ENCODE measurements at regions not wholly inside any gene's neighbourhood (a gene's known extent, or its start where the extent isn't known, plus 50 kb on each side); places are given as distances from the start of the nearest gene placed in this dataset.

- Histone ChIP-seq H3K79me2 (ENCODE audit: control insufficient read depth, insufficient read depth, low read length) (no peaks in the 10 kb centered on the region), H3K36me3 (replicated peaks in 1 of 2; ENCODE audit: control extremely low read depth in 1 of 2, control insufficient read depth in 1 of 2, extremely low read depth in 1 of 2, insufficient read depth in 2 of 2, low read length in 1 of 2) (no peaks in the 10 kb centered on the region), H3K9me3 (ENCODE audit: control extremely low read depth in 1 of 3, control insufficient read depth in 2 of 3, insufficient read depth in 1 of 3, low read length in 2 of 3) (no peaks in the 10 kb centered on the region), H2AFZ (ENCODE audit: insufficient read depth, low read depth, low read length, poor library complexity, severe bottlenecking) (no peak overlapping the region), H3K4me3 (ENCODE audit: control extremely low read depth in 1 of 5, extremely low read depth in 1 of 5, insufficient read depth in 1 of 5, low read depth in 2 of 5, low read length in 4 of 5) (no peak overlapping the region), H3K27ac (ENCODE audit: low read length in 2 of 2) (no peak overlapping the region), H3K4me1 (ENCODE audit: control insufficient read depth in 2 of 2, insufficient read depth in 2 of 2, low read length in 2 of 2) (no peaks in the 10 kb centered on the region), H3K27me3 (replicated peaks in 1 of 4; ENCODE audit: control extremely low read depth in 1 of 4, control insufficient read depth in 3 of 4, insufficient read depth in 4 of 4, low read length in 3 of 4) (no peaks in the 10 kb centered on the region), H3K4me2 (replicated peaks; ENCODE audit: low read depth, low read length, poor library complexity, severe bottlenecking) (no peak overlapping the region), H4K20me1 (ENCODE audit: control insufficient read depth, insufficient read depth, low read length, poor library complexity, severe bottlenecking) (no peaks in the 10 kb centered on the region), H3K9ac (ENCODE audit: low read length) (no peak overlapping the region)
- no peak overlapping the region for H3K27ac Mint-ChIP-seq
- ChIA-PET POLR2A (no interaction called here), CTCF (no interaction called here)
- intact Hi-C loops (cut with micrococcal nuclease), result no loop called here
- peaks cover 15% of the 10 kb centered on the region for H3K27me3 Mint-ChIP-seq
- H3K9me3 Mint-ChIP-seq (ENCODE audit: insufficient read depth), result no peaks in the 10 kb centered on the region
- TF ChIP-seq EZH2 (IDR thresholded peaks at IDR 0.05; ENCODE audit: borderline replicate concordance, insufficient read depth, low read depth, low read length, poor library complexity, severe bottlenecking), result no peak
- no peak for TF ChIP-seq CTCF (IDR thresholded peaks at IDR 0.05)
- DNase-seq (no peak), ATAC-seq (ENCODE audit: low read depth) (no peak)
- no CpG with 5 or more reads among the region's 2 CpGs for WGBS (ENCODE audit: insufficient coverage)
- no peak overlapping the region for H3K4me3 Mint-ChIP-seq
- no peaks in the 10 kb centered on the region for H3K4me1 Mint-ChIP-seq
These were observed 303.3 kb upstream of the ACTBL2 start for GRCh38 chr5:57785946-57786345.

- no peaks in the 10 kb centered on the region for H3K9me3 Mint-ChIP-seq (ENCODE audit: insufficient read depth)
- Histone ChIP-seq H3K27me3 (replicated peaks in 1 of 4; ENCODE audit: control extremely low read depth in 1 of 4, control insufficient read depth in 3 of 4, insufficient read depth in 4 of 4, low read length in 3 of 4) (no peaks in the 10 kb centered on the region), H3K9me3 (ENCODE audit: control extremely low read depth in 1 of 3, control insufficient read depth in 2 of 3, insufficient read depth in 1 of 3, low read length in 2 of 3) (no peaks in the 10 kb centered on the region), H3K79me2 (ENCODE audit: control insufficient read depth, insufficient read depth, low read length) (no peaks in the 10 kb centered on the region), H3K4me2 (replicated peaks; ENCODE audit: low read depth, low read length, poor library complexity, severe bottlenecking) (no peak overlapping the region), H4K20me1 (ENCODE audit: control insufficient read depth, insufficient read depth, low read length, poor library complexity, severe bottlenecking) (no peaks in the 10 kb centered on the region), H3K4me1 (ENCODE audit: control insufficient read depth in 2 of 2, insufficient read depth in 2 of 2, low read length in 2 of 2) (no peaks in the 10 kb centered on the region), H3K4me3 (ENCODE audit: control extremely low read depth in 1 of 5, extremely low read depth in 1 of 5, insufficient read depth in 1 of 5, low read depth in 2 of 5, low read length in 4 of 5) (no peak overlapping the region), H2AFZ (ENCODE audit: insufficient read depth, low read depth, low read length, poor library complexity, severe bottlenecking) (no peak overlapping the region), H3K27ac (ENCODE audit: low read length in 2 of 2) (no peak overlapping the region), H3K9ac (ENCODE audit: low read length) (no peak overlapping the region), H3K36me3 (replicated peaks in 1 of 2; ENCODE audit: control extremely low read depth in 1 of 2, control insufficient read depth in 1 of 2, extremely low read depth in 1 of 2, insufficient read depth in 2 of 2, low read length in 1 of 2) (no peaks in the 10 kb centered on the region)
- no peaks in the 10 kb centered on the region for H3K4me1 Mint-ChIP-seq
- H3K27me3 Mint-ChIP-seq, result peaks cover 3% of the 10 kb centered on the region
- ChIA-PET CTCF (no interaction called here), POLR2A (no interaction called here)
- H3K4me3 Mint-ChIP-seq, result no peak overlapping the region
- WGBS (ENCODE audit: insufficient coverage), result 87% methylated on average over 3 of the region's 3 CpGs
- ATAC-seq (ENCODE audit: low read depth), result no peak
- DNase-seq, result no peak
- TF ChIP-seq EZH2 (IDR thresholded peaks at IDR 0.05; ENCODE audit: borderline replicate concordance, insufficient read depth, low read depth, low read length, poor library complexity, severe bottlenecking), result no peak
- no peak overlapping the region for H3K27ac Mint-ChIP-seq
- intact Hi-C loops (cut with micrococcal nuclease), result no loop called here
These were observed 301.5 kb upstream of the ACTBL2 start for GRCh38 chr5:57784121-57784520.
